ENCODE measurements at regions not wholly inside any gene's neighbourhood (a gene's known extent, or its start where the extent isn't known, plus 50 kb on each side); places are given as distances from the start of the nearest gene placed in this dataset.

GRCh38 chr13:111911754-111912452, 155.0 kb upstream of the SOX1 start:
- TF ChIP-seq TCF7L2 (IDR thresholded peaks at IDR 0.05; ENCODE audit: low read depth, low read length) (no peak), CTCF (IDR thresholded peaks at IDR 0.05) (no peak), POLR2AphosphoS5 (IDR thresholded peaks at IDR 0.05; ENCODE audit: low read depth, low read length) (no peak)
